ENCODE measurements at regions not wholly inside any gene's neighbourhood (a gene's known extent, or its start where the extent isn't known, plus 50 kb on each side); places are given as distances from the start of the nearest gene placed in this dataset.

DNA sequence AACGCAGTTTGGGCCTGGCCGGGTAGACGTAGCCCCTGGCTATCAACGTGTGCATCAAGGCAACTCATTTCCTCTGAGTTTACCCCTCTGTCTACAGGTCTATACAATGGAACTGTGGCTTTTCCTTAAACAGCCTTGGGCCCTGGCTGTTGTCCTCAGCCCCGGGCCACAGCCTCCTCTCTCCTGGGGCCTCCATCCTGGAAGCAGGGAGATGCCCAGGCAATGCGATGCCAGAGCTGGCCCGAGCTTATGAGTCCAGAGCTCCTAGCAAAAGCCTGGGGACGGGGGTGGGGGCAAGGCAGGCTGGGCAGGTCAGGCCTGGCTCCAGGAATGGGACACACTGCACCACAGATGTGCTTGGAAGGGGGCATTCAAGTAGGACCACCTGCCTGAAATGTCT is 89.6 kb upstream of the SMNDC1 start:
- DNase-seq = no peak
- intact Hi-C loops (cut with DNase I, micrococcal nuclease) = no loop called here
- no peak for ATAC-seq

DNA sequence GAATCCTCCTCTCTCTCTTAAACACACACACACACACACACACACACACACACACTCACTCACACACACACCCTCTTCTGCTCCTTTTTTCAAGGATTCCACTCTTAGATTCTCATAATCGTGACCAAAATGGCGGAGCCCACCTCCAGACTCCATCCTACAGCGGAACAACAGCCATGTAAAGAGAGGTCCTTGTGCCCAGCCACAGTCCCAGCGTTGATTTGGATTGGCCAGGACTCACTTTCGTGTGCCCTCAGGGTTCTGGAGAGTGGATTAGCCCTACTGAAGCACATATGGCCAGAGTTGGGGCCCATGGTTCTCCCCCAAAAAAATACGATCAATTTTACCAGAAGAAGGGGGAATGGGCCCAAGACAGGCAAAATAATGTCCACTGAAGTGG is 90.2 kb upstream of the SMNDC1 start:
- ATAC-seq = no peak
- DNase-seq = no peak
- intact Hi-C loops (cut with DNase I, micrococcal nuclease) = no loop called here

DNA sequence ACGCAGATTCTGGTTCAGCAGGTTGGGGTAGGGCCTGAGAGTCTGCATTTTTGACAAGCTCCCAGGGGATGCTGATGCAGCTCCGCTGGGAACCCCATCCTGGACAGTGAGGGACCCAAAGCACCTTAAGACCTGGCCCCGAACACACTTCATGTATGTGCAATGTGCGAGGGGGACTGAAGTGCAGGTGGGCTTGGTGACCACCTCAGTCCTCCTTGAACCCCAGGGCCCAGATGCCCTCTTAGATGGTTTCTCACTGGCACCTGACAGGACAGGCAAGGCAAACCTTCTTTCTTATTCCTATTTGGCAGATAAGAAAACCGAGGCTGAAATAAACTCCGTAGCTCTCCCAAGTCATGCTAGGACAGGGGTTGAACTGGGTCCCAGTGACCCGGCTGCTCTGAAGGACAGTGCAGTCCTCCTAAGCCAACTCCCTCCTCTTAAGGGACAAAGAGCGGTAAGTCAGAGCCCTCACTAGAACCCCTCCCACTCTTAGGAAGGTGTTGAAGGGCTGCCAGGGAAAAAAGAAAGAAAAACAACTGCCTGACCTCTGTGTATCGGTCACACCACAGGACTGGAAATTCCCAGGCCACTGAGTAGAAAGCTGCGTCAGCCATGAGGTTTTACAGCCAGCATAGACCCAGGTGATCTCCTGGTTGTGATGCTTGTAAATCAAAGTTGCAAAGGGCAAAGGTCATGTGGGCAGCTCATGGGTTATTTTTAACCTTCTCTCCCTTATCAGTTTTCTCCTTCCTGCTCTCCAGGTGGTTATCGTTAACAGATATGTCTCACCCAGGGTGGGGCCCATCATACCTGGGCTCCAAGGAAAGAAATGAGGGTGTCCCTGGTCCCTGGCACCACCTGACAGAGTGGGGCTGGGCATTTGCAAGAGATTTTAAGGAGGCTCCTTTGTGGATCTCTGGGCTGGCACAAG is 90.9 kb upstream of the SMNDC1 start:
- intact Hi-C loops (cut with DNase I, micrococcal nuclease) = no loop called here
- ATAC-seq (peak; percentile 80), DNase-seq (peak; percentile 65 to 93)

DNA sequence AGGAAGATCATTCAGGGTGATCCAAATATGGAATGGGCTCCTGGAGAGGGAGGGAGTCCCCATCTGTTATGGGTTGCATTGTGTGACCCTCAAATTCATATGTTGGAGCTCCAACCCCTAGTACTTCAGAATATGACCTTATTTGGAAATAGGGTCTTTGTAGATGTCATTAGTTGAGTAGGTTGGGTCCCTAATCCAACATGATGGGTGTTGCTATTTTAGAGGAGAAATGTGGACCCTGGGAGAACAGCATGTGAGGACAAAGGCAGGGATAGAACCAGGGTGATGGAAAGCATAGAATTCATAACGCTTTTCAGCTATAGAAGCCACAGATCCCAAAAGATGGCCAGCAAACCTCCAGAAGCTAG is 91.5 kb upstream of the SMNDC1 start:
- ATAC-seq = no peak
- no peak for DNase-seq
- intact Hi-C loops (cut with DNase I, micrococcal nuclease) = no loop called here

DNA sequence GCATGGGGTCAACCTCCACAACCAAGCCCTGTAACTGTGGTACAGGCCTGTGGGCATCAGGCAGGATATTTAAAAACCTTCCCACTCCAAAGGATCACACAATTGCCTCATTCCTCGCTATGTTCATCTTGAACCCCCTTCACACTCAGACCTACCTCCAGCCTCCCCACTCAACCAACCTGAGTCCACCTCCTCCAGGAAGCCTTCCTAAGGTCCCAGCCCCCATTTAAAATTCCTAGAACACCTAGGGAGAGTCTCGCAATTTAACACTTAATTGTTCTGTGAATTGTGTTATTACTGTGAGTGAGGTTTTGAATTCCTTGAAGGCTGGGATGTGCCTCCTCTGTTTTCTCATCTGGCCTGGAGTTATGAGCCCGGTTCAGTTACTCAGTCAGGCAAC is 93.1 kb upstream of the SMNDC1 start:
- intact Hi-C loops (cut with DNase I, micrococcal nuclease) = no loop called here
- no peak for DNase-seq
- no peak for ATAC-seq

DNA sequence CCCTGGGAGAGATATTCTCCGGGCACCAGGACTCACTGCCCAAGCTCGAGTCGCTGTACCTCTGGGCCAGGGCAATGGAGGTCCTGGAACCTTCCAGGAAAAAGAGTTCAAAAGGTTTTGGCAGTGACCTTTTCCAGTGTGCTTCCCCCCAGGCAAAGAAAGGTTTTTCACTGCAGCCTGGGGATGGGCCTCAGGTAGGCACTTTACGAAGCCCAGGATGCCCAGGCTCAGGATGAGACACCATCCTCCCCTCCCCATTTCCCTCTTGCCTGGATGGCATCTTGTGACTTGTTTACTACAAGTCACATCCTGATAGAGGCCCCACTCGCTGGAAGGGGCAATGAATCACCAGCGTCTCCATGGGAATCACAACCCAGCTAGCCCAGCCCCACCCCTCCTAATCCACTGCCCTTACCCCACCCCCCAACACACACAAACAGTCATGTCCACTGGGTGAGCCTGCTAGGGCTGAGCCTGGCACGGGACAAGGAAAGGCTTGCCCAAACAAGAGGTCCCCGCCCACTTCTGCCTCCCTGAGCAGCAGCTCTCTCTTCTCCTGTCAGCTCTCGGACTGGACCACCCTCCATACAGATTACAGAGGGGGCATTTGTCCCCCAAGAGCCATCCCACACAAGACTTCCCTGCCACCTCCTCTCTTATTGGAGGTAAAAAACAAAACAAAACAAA is 93.8 kb upstream of the SMNDC1 start:
- DNase-seq (peak; percentile 76 to 90), ATAC-seq (peak; percentile 71)
- intact Hi-C loops (cut with DNase I, micrococcal nuclease) = no loop called here

DNA sequence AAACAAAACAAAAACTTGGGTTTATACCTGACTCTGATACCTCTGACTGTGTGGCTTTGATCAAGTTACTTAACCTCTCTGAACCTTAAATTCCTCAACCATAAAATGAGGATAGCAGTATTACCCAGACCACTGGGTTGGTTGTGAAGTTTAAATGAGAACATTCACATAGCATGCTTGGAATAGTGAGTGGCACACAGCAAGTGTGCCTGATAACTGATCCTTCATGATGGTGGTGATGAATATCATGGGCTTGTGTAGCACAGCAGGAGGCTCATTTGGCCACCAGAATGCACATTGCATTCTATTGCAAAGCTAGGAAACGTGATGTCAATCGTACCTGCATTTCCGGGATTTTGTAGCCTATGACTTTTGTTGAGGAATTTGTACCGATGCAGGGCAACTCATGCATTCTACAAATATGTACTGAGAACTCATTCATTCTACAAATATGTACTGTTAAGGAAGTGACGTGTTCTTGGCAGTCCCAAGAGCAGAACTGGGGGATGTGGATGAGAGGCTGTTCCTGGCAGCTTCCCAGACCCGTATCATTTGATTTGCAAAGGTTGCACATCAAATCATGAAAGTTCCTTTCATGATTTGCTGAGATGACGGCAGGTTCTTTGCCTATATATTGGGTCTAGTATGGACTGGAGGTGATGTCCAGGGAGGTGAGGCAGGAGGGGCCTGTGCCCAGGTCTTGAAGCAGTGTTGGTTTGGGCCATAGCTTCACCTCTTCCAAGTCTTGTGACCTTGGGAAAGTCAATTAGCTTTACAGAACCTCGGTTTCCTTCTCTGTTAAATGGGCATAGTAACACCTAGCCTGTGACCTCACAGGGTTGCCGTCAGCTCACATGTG is 94.6 kb upstream of the SMNDC1 start:
- DNase-seq (no peak), ATAC-seq (peak; percentile 9)
- intact Hi-C loops (cut with DNase I, micrococcal nuclease) = no loop called here

DNA sequence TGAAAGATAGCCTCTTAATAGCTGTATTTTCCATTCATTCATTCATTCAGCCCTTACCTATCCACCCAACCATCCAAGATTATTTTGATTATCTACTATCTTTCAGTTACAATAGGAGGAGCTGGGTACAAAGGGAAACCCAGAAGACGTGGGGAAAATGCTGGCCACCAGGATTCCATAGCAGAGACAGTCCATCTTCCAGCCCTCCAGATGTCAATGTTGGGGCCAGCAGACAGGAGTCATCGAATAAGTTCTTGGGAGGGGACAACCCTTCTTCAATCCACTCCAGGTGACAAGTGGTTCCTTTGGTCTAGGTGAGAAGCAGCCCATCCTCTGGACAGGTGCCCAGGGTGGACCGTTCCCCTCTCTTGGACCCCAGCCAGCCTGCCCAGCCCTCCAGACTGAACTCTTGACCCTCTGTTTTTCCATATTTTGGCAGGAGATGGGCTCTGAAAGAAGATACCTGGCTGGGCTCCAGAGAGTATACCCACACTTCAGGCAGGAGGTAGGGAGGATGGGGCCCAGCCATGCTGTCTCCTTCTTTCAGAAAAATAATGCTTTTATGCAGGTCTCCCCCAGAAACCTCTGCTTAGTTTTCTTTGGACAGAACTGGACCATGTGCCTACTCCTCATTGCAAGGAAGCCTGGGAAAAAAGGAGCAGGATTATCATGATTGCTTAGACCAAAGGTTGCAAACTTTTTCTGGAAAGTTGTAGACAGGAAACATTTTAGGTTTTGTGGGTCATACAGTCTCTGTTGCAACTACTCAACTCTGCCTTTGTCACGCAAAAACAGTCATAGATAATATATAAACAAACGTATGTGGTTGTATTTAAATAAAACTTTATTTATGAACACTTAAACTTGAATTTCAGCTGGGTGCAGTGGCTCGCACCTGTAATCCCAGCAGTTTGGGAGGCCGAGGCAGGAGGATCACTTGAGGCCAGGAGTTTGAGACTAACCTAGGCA is 95.5 kb upstream of the SMNDC1 start:
- no peak for ATAC-seq
- no peak for DNase-seq
- intact Hi-C loops (cut with DNase I, micrococcal nuclease) = no loop called here

DNA sequence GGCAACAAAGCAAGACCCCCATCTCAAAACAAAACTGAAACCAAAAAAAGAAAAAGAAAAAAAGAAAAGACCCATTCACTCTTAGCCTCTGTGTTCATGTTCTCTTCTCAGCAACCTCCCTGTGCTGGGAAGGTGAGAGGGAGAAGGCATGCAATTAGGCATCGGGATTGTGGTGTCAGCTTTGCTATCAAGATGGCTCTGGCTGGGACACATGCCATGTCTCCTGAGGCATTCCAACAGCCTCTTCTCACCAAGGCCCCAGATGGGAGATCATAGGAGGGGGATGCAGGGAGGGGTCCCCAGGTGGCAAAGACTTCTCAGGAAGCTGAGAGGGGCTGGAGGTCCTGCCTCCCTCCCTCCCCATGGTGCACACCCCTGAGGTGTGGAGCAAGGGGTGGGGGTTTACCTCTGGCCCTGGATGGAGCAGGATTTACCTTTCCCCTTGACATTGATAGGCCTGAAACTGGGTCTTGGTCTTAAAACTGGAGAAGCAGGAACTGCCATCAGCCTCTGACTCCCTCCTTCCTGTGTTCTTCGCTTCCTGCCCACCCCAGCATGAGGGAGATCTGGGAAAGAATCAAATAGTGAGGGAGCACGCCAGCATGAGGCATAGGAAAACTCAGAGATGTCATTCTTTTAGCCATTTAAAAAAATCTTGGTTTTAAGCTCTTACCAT is 96.2 kb upstream of the DUSP5 start:
- intact Hi-C loops (cut with DNase I, micrococcal nuclease) = no loop called here
- DNase-seq (no peak), ATAC-seq (no peak)

DNA sequence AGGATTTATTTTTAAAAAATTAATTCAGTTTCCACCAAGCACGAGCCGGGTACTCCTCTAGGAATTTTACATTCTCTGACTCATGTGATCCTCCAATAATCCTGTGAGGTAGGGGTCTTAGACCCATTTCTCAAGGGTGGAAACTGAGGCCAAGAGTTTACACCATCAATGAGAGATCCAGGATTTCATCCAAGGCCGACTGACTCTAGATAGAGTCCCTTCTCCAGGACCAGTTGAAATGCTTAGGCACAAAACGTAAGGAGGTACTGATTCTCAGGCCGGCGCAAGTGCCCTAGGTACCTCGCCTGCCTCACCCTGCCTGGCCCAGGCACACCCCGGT is 95.7 kb upstream of the DUSP5 start:
- ATAC-seq (no peak), DNase-seq (no peak)
- intact Hi-C loops (cut with DNase I, micrococcal nuclease) = no loop called here

DNA sequence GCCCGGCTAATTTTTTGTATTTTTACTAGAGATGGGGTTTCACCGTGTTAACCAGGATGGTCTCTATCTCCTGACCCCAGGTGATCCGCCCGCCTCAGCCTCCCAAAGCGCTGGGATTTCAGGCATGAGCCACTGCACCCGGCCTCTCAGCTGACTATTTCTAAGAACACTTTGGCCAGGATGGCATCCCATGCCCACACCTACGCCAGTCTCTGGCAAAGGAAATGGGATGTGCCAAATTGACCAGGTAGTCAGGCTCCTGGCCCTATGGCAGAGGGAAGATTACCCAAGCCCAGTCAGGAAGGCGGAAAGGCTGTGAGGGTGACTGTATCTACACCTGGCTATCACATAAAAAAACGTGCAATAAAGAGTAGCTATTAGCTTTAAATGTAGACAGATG is 94.1 kb upstream of the DUSP5 start:
- DNase-seq (no peak), ATAC-seq (no peak)
- intact Hi-C loops (cut with DNase I, micrococcal nuclease) = no loop called here

DNA sequence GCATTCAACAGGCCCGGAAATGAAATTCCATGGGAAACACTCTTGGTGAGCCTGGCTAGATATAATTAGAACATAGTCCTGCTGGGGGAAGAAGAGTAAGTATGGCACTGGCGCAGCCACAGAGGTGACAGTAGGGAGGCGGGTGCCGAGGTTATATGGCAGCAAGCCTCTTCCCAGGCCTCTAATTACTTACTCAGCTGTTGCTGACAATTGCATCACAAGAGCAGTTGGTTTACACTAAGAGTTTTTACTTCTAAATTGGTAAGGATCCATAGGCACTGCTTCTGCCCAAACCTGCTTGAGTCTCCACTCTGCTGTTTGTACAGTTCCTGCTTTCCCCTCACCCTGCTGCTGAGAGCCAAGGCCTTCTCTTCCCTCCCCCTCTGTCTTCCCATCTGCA is 93.3 kb upstream of the DUSP5 start:
- intact Hi-C loops (cut with DNase I, micrococcal nuclease) = no loop called here
- ATAC-seq (no peak), DNase-seq (no peak)

DNA sequence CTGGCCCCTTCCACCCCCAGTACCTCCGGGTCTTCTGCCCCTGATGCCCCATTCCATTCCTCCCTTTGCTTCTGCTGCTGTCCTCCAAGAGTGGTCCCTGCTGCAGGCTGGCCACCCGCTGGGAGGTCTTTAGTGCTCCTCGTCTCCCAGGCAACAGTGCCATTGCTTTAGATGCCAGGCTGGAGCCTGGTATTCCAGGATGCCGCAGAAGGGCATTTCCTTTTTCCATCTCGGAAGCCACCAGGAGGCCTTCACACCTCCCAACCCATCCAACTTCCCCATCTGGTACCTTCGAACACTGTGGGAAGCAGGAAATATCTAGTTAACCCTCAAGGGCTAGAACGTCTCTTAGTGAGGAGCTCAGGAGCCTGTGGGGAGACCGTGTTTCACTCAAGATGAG is 92.9 kb upstream of the DUSP5 start:
- ATAC-seq (no peak), DNase-seq (no peak)
- intact Hi-C loops (cut with DNase I, micrococcal nuclease) = no loop called here

DNA sequence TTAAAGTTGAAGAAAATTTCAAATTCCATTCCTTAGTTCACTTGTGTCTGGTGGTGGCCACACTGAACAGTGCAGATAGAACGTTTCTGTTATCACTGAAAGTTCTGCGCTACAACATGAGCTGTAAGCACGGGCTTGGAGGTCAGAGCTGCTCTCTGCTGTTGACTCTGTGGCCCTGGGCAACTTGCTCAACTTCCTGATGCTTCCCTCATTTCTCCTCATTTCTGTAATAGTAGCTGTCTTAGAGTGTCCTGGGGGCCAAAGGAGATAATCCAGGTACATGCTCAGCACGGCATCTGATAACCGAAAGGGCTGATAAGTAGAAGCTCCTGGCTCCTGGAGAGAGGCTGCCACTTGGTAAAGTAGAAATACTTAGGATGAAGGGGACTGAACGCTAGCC is 92.3 kb upstream of the DUSP5 start:
- no peak for DNase-seq
- intact Hi-C loops (cut with DNase I, micrococcal nuclease) = no loop called here

DNA sequence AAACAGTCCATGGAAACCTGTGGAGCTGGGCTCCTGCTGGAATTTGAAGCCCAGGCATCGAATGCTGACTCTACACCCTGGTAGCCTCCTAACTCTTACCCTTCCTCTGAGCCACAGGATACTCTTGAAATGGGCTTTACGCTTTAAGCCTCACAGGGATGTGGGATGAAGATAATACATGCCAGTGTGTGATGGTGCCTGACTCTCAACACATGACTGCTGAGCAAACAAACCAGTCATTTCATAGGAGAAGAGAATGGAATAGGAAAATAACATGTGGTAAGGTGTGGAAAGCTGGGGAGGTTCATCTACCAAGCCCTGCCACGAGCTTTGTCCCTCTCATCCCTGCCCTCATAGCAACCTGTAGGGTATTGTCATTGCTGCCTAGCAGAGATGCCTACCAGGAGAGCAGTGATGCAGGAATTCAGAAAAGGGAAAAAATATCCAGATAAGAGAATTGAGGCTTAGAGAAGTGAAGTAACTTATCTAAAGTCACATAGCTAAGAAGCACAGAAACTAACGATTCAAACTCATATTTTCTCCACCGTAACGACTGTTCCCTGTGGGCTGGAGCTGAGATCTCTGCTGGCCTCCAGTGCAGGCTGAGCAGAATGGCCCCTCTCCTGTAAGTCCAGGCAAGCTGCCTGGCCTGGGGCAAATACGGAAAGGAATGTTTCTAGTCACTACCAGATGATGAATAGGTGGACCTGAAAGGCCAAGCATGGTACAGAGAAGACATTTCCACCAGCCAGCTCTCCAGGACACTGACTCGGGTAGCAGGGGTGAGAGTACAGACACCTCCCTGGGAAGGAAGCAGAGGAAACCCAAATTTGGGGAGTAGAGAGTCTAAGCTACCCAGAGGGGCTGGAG is 90.2 kb upstream of the DUSP5 start:
- ATAC-seq (no peak), DNase-seq (no peak)
- intact Hi-C loops (cut with DNase I, micrococcal nuclease) = no loop called here

More for the DNA sequence above, 92.3 kb upstream of the DUSP5 start:
- no peak for ATAC-seq

DNA sequence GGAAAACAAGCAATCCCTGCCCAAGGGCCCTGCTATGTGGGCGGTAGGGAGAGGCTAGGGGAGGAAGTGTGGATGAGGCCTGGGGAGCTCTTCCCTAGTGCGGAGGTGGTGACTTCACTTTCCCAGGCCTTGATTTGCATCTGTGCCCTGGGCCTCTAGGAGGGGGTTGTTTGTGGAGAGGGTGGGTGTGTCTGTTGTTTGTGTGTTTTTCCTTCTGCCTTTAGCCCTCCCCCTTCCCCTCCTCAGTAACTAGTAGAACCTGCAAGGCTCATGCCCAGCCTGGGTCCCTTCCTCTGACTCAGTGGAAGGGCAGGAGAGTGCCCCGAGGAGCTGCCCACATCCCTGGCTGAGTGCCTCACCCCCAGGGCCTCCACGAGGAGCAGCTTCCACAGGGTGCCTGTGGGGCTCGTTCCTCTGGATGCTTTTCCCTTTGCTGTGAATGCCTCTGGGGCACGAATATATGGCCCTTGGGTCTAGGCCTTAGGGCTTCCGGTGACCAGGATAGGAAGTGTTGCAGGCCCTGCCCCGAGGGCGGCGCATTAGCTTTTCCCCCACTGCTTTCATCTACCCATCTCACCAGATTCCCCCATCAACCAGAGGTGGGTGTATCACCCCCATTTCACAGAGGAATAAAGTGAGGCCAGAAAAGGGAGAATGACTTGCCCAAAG is 89.4 kb upstream of the DUSP5 start:
- no peak for DNase-seq
- intact Hi-C loops (cut with DNase I, micrococcal nuclease) = no loop called here
- ATAC-seq = no peak

DNA sequence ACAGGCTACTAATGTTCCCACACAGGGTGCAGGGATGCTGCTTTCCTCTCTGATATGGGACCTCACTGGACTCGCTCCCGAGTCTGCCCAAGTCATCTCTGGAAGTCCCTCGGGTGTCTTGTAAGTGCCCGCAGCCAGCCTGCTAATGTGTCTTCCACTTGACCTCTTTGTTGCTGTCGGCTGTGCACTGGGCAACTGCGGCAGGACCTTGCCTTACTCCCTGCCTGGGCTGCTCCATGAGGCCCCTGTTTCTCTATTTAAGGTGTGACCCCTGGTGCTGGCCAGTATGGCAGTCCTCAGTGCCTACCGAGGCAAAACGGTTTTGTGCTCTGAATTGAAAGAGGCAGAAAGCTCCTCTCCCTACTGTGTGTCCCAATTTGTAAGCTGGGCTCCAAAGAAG is 88.8 kb upstream of the DUSP5 start:
- no peak for DNase-seq
- intact Hi-C loops (cut with DNase I, micrococcal nuclease) = no loop called here
- ATAC-seq = no peak

Measured in left colon (tissue), 2 donors.